Activated naive CD4-positive, alpha-beta T cell treated with anti-CD3 and anti-CD28 coated beads for 36 hours (primary cell): ENCODE measurements at regions not wholly inside any gene's neighbourhood (a gene's known extent, or its start where the extent isn't known, plus 50 kb on each side); places are given as distances from the start of the nearest gene placed in this dataset.

ENCODE experiments used
- CTCF ChIA-PET: fragments of 350-600 bp; sonication (Branson Sonifier 250); formaldehyde crosslinking; loops from one replicate; lab custom pipeline; 2021; ENCODE audit warnings: antibody characterized with exemption; lab: Charles Lee
- DNase-seq: peaks from one replicate; pipeline ENCODE4 v3.0.0-alpha.2; 2020
- H3K27ac Mint-ChIP-seq: one replicate; pipeline ENCODE4 v1.8.0; 2021; ENCODE audit warnings: mild to moderate bottlenecking, mixed read lengths
- H3K27me3 Mint-ChIP-seq: one replicate; pipeline ENCODE4 v1.8.0; 2021; ENCODE audit warnings: low read depth, mixed read lengths
- H3K36me3 Mint-ChIP-seq: one replicate; pipeline ENCODE4 v1.8.0; 2021; ENCODE audit warnings: low read depth, mixed read lengths
- H3K4me1 Mint-ChIP-seq: one replicate; pipeline ENCODE4 v1.8.0; 2021; ENCODE audit warnings: low read depth, mixed read lengths
- H3K4me3 Mint-ChIP-seq: one replicate; pipeline ENCODE4 v1.8.0; 2021; ENCODE audit warnings: mild to moderate bottlenecking, moderate library complexity, mixed read lengths
- H3K9me3 Mint-ChIP-seq: one replicate; pipeline ENCODE4 v1.8.0; 2021; ENCODE audit warnings: mixed read lengths
- intact Hi-C: fragments of 100-400 bp; cut with micrococcal nuclease; formaldehyde crosslinking; loops from one replicate; pipeline ENCODE4 v1.15.1; 2023

DNA sequence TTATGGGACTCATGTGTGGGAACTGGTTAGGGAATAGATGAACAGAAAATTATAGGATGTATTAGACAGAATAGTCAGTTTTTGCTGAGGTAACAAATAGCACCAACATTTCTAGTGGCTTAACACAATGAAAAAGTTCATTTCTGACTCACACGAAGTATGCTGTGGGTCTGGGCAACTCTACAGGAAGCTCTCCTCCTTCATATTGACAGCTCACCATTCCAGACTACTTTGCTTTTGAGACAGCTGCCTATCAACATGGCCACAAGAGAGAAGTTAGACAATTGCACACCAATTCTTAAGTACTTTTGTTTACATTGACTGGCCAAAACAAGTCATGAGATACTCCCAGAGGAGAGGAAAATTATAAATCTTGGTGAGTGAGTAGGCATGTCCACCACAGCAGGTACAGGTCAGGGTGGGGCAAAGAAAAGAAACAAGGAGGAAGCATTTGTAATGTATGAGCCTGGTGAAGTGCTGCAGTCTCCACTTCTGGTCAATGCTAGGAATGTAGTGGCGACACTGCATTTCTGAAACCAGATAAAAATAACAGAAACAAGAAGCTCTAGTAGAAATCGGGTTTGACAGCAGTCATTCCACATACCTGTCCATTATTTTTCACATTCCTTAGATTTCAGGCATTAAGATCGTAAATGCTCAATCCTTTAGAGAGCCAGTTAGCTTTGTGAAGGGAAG, 141.6 kb downstream of the ICOS start:
- no peak overlapping the region for H3K27ac Mint-ChIP-seq
- peaks cover 6% of the 10 kb centered on the region for H3K4me1 Mint-ChIP-seq
- H3K4me3 Mint-ChIP-seq = no peak overlapping the region
- CTCF ChIA-PET = no interaction called here
- no peaks in the 10 kb centered on the region for H3K36me3 Mint-ChIP-seq
- DNase-seq = no peak
- peaks cover 4% of the 10 kb centered on the region for H3K9me3 Mint-ChIP-seq
- peaks cover 2% of the 10 kb centered on the region for H3K27me3 Mint-ChIP-seq
- intact Hi-C loops = no loop called here

DNA sequence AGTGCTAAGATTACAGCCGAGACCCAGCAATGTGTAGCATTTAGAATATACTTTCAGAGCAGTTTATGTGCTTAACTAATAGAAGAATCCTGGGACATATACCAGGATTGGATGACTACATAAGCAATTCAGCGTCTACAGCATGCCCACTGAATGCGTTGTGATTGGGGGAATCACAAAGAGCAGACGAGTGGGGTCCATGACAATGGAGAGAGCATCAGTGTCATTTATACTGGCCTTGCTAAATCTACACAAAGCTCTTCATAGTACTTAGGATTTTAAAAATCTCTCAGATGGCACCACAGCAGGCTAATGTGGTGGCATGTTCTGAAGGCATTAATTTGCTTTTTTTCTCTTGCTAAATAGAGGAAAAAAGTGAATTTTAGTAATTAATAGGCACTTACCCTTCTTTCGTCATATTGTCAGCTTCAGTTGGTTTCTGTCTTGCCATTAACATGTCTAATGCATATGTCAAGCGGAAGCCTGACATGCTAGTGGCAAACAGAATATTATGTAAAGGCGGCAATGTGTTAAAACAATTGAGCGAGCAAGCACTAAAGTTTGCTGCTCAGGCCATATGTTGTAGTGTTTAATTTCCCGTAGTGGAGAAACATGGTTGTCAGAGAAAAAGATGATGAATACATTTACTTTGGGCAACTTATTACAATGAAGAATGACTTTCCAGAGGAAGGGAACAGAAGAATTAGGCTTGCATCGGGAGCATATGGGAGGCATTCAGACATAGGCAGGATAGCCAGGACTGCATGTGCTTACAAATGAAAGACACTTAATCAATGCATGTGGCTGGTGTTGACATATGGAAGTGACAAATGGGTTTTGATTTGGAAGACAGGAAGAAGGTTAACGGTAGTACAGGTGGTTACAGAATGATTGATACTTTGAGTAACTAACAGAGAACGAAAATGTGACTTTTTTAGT, 145.2 kb downstream of the ICOS start:
- no peak for DNase-seq
- Mint-ChIP-seq H3K36me3 (no peaks in the 10 kb centered on the region), H3K9me3 (peaks cover 4% of the 10 kb centered on the region), H3K27me3 (no peaks in the 10 kb centered on the region), H3K4me3 (no peak overlapping the region), H3K4me1 (peaks cover 5% of the 10 kb centered on the region), H3K27ac (no peak overlapping the region)
- intact Hi-C loops = no loop called here
- CTCF ChIA-PET = interaction anchor here (1.2 to 2.1 kb wide), 3 partner anchors 10 to 153 kb away, joined by 3 to 19 read pairs (median 7); no protein-coding TSS in a partner anchor

DNA sequence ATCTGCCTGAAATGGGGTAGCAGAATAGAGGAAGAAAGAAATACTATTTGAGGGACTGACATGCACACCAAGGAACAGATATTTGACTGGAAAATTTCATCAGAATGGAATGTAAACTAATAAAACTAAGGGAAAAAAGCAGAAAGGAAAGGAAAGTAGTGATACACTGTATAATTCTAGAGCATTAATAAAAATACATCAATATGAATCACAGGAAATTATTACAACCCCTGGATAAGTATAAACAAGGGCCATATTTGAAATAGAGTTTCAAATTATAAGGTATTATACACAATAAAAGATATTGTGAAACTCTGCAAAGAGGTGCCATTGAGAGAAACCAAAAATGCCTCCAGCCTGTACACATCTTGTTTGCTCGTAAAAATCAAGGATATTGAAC, 149.6 kb downstream of the ICOS start:
- DNase-seq = no peak
- CTCF ChIA-PET = interaction anchor here (1.0 kb wide), 1 partner anchor 92 kb away, joined by 3 read pairs; no protein-coding TSS in a partner anchor
- H3K36me3 Mint-ChIP-seq = no peaks in the 10 kb centered on the region
- intact Hi-C loops = no loop called here
- H3K27ac Mint-ChIP-seq = no peak overlapping the region
- no peaks in the 10 kb centered on the region for H3K4me1 Mint-ChIP-seq
- no peaks in the 10 kb centered on the region for H3K9me3 Mint-ChIP-seq
- H3K4me3 Mint-ChIP-seq = no peak overlapping the region
- H3K27me3 Mint-ChIP-seq = no peaks in the 10 kb centered on the region

DNA sequence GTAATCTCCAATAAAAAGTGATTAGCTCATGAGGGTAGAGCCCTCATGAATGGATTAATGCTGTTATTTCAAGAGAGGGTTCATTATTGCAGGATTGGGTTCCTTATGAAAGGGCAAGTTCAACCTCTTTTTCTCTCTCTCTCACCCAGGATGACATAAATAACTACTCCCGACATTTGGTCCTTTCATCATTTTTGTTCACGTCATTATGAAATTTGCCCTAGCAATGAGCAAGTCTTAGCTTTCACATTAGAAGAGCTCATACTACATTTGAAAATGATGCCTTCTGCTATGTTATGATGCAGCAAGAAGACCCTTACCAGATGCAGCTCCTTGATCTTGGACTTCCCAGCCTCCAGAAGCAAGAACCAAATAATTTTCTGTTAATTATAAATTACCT, 152.5 kb downstream of the ICOS start:
- Mint-ChIP-seq H3K4me3 (no peak overlapping the region), H3K9me3 (peaks cover 8% of the 10 kb centered on the region), H3K27ac (no peak overlapping the region), H3K4me1 (no peaks in the 10 kb centered on the region), H3K36me3 (no peaks in the 10 kb centered on the region), H3K27me3 (peaks cover 2% of the 10 kb centered on the region)
- DNase-seq = no peak
- CTCF ChIA-PET = interaction anchor here (0.5 kb wide), 1 partner anchor 23 kb away, joined by 3 read pairs; no protein-coding TSS in a partner anchor
- intact Hi-C loops = no loop called here

DNA sequence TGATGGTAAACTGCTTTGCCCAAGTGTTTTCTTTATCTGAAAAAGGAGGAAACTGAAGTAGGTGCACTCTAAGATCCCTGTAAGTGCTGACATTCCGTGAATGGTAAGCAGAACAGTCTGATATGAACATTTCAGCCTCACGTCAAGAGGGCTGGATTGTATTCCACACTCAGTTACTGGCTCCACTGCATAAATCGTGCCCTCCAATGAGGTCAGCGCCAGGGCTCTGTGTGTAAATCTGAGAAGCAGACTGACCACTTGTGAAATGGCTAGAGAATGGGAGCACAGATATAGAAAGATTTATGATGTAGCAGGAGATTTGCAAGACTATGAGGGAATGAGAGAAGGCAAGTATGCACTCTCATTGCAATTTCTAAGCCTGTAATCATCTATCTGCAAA, 153.0 kb downstream of the ICOS start:
- Mint-ChIP-seq H3K9me3 (peaks cover 9% of the 10 kb centered on the region), H3K4me1 (no peaks in the 10 kb centered on the region), H3K27ac (no peak overlapping the region), H3K27me3 (peaks cover 2% of the 10 kb centered on the region), H3K36me3 (no peaks in the 10 kb centered on the region), H3K4me3 (no peak overlapping the region)
- DNase-seq = no peak
- CTCF ChIA-PET = no interaction called here
- intact Hi-C loops = no loop called here

DNA sequence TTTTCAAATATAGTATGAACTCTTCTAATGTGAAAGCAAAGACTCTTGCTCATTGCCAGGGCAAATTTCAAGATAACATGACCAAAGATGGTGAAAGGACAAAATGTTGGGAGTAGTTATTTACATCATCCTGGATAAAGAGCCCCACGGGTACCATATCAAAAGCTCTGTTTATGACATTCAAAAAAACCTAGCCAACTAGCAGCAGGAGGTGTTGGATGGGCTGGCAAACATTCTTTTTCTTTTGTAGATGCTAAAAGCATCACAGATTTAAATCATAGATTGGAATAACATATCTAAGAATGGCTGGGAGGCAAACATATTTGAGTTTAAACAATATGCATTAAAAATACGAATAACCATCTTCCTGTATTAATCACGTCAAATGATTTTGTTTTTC, 153.5 kb downstream of the ICOS start:
- Mint-ChIP-seq H3K27me3 (peaks cover 2% of the 10 kb centered on the region), H3K27ac (no peak overlapping the region), H3K4me1 (peaks cover 2% of the 10 kb centered on the region), H3K4me3 (no peak overlapping the region), H3K9me3 (peaks cover 9% of the 10 kb centered on the region), H3K36me3 (no peaks in the 10 kb centered on the region)
- CTCF ChIA-PET = interaction anchor here (1.2 kb wide), 1 partner anchor 9 kb away, joined by 3 read pairs; no protein-coding TSS in a partner anchor
- DNase-seq = no peak
- intact Hi-C loops = no loop called here

DNA sequence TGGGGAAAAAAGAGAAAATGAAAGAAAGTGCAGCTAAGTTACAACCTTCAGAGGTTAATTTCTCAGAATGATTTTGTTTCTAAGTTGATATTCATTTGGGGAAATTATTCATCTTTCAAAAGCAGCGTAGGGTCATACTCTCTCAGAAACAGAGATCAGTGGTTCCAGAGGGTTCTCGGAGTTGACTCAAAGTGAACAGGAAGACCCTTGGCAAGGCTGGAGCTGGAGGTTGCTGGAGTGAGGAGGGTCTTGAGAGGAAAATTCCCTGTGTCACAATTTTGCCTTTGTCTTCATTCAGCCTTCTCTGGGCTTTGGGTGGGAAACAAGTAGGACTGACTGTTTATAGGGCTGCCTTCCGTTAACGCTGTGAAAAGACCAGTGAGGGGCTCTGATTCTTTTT, 168.2 kb downstream of the ICOS start:
- H3K27me3 Mint-ChIP-seq = no peaks in the 10 kb centered on the region
- DNase-seq = peak; percentile 52
- H3K4me3 Mint-ChIP-seq = peak overlapping the region; percentile 0
- intact Hi-C loops = loop anchor here (1.0 to 10.0 kb wide), 5 partner anchors 33 to 1270 kb away; no protein-coding TSS in a partner anchor
- H3K27ac Mint-ChIP-seq = peak overlapping the region; percentile 86
- H3K36me3 Mint-ChIP-seq = no peaks in the 10 kb centered on the region
- peaks cover 57% of the 10 kb centered on the region for H3K4me1 Mint-ChIP-seq
- CTCF ChIA-PET = interaction anchor here (5.1 kb wide), 1 partner anchor 33 kb away, joined by 38 read pairs; no protein-coding TSS in a partner anchor
- H3K9me3 Mint-ChIP-seq = no peaks in the 10 kb centered on the region

DNA sequence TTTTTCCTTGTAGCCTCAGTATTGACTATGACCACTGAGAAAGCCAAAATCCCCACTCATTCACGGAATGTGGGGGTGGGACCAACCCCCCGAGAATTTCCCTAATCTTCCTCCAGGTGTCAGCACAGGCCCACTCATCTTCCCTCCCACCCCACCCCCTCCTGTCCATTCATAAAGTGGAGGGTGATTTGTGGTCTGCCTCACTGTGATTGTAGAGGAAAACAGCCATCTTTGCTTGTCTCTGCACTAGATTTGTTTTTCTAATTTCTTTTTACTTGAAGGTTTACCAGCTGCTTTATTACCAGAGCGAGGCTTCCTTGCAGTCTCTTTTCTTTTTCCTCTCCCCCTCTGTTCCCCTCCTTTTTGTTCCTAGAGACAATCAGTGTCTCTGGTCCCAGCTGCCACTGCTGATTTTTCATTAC, 171.8 kb downstream of the ICOS start:
- peak overlapping the region; percentile 71 for H3K4me3 Mint-ChIP-seq
- intact Hi-C loops = loop anchor here (1.0 to 10.0 kb wide), 15 partner anchors 37 to 1760 kb away; partner anchors contain the start of gene NRP2
- no peaks in the 10 kb centered on the region for H3K36me3 Mint-ChIP-seq
- peak; percentile 72 for DNase-seq
- H3K27me3 Mint-ChIP-seq = peaks cover 2% of the 10 kb centered on the region
- H3K27ac Mint-ChIP-seq = peak overlapping the region; percentile 96
- CTCF ChIA-PET = interaction anchor here (0.6 to 5.1 kb wide), 8 partner anchors 27 to 431 kb away, joined by 3 to 38 read pairs (median 6); no protein-coding TSS in a partner anchor
- peaks cover 75% of the 10 kb centered on the region for H3K4me1 Mint-ChIP-seq
- H3K9me3 Mint-ChIP-seq = no peaks in the 10 kb centered on the region

DNA sequence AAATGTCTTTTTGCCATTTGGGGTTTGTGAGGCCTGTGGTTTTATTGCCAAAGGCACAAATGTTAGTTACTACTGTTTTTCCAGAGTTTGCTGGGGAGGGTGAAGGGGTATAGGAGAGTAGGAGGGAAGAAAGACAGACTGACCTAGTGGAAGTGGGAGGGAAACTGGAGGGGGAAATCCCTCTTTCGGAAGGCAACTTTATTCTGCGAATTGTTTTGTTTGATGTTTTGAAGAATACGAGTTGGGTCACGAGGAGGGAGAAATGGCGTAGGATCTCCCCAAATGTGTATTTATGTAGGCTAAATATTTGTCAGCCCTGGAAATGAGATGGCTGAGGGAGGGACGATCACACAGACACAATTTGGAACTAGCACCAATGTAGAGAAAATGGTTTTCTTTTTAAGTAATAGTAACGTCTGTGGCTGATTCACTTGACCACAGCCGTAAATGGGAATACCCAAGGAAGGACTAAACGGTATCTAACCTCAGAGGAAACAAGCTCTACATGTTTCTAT, 172.3 kb downstream of the ICOS start:
- intact Hi-C loops = loop anchor here (1.0 to 10.0 kb wide), 21 partner anchors 15 to 1760 kb away; partner anchors contain the start of gene NRP2
- peaks cover 72% of the 10 kb centered on the region for H3K4me1 Mint-ChIP-seq
- H3K4me3 Mint-ChIP-seq = peak overlapping the region; percentile 71
- peak; percentile 84 for DNase-seq
- H3K9me3 Mint-ChIP-seq = no peaks in the 10 kb centered on the region
- H3K27ac Mint-ChIP-seq = peak overlapping the region; percentile 96
- peaks cover 2% of the 10 kb centered on the region for H3K27me3 Mint-ChIP-seq
- CTCF ChIA-PET = interaction anchor here (0.6 to 5.1 kb wide), 10 partner anchors 9 to 431 kb away, joined by 3 to 38 read pairs (median 4); no protein-coding TSS in a partner anchor
- H3K36me3 Mint-ChIP-seq = no peaks in the 10 kb centered on the region

DNA sequence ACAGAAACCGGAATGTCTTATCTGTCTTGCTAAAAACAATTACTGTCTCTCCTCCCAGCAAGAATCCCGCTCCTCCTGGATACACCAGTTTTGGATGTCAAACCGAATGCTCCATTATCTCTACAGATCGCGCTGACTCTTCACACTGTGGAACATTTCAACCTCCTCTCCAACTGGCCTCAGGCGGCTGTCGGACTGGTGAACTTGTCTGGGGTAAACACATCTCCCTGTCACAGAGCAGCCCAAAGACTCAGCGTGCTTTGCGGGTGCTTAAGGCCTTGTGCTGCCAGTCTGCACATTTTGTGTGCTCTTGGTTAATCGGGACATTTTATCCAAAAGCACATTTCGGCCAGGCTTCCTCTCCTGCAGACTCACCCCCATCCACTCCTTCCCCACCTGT, 173.1 kb downstream of the ICOS start:
- Mint-ChIP-seq H3K4me3 (peak overlapping the region; percentile 71), H3K4me1 (peaks cover 73% of the 10 kb centered on the region), H3K9me3 (no peaks in the 10 kb centered on the region), H3K27ac (peak overlapping the region; percentile 96), H3K36me3 (no peaks in the 10 kb centered on the region), H3K27me3 (peaks cover 2% of the 10 kb centered on the region)
- DNase-seq = peak; percentile 14
- intact Hi-C loops = loop anchor here (1.0 to 10.0 kb wide), 15 partner anchors 15 to 1759 kb away; partner anchors contain the start of gene NRP2
- CTCF ChIA-PET = interaction anchor here (0.6 to 1.6 kb wide), 10 partner anchors 8 to 68 kb away, joined by 3 to 7 read pairs (median 3); no protein-coding TSS in a partner anchor

DNA sequence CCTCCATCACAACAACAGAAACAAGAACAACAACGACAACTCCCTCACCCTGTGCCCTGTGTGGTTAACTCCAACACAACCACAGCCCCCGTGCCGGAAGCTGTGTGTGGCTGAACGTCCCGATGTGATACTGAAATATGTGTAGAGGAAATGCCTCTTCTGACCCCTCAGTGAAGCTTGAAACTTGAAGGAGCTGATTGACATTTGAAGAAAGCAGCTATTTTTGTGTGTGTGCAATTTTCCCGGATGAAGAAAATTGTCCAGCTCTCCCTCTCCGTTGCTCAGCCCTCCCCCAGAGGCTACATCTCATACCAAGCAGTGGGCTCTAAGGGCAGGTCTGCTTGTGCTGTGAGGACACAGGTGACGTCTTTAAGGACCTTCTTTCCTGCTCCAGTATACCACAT, 173.8 kb downstream of the ICOS start:
- H3K4me1 Mint-ChIP-seq = peaks cover 70% of the 10 kb centered on the region

More for the DNA sequence above, 173.8 kb downstream of the ICOS start:
- peak overlapping the region; percentile 71 for H3K4me3 Mint-ChIP-seq
- H3K36me3 Mint-ChIP-seq = no peaks in the 10 kb centered on the region
- peaks cover 2% of the 10 kb centered on the region for H3K27me3 Mint-ChIP-seq
- H3K27ac Mint-ChIP-seq = peak overlapping the region; percentile 96
- H3K9me3 Mint-ChIP-seq = no peaks in the 10 kb centered on the region
- CTCF ChIA-PET = interaction anchor here (0.7 to 1.6 kb wide), 6 partner anchors 9 to 117 kb away, joined by 3 to 7 read pairs (median 4); no protein-coding TSS in a partner anchor
- peak; percentile 85 for DNase-seq
- intact Hi-C loops = no loop called here
